Medulla oblongata (tissue), 1 donor: ENCODE measurements at regions not wholly inside any gene's neighbourhood (a gene's known extent, or its start where the extent isn't known, plus 50 kb on each side); places are given as distances from the start of the nearest gene placed in this dataset.
"Not testable (repeated sequence)": the region's sequence is repeated elsewhere in the genome, so short reads cannot be mapped to it uniquely, and the experiment has no call there.

Experiments
- DNase-seq: peaks from one replicate; pipeline ENCODE4 v3.0.0-alpha.2; 2015; ENCODE audit errors: extremely low spot score

DNA sequence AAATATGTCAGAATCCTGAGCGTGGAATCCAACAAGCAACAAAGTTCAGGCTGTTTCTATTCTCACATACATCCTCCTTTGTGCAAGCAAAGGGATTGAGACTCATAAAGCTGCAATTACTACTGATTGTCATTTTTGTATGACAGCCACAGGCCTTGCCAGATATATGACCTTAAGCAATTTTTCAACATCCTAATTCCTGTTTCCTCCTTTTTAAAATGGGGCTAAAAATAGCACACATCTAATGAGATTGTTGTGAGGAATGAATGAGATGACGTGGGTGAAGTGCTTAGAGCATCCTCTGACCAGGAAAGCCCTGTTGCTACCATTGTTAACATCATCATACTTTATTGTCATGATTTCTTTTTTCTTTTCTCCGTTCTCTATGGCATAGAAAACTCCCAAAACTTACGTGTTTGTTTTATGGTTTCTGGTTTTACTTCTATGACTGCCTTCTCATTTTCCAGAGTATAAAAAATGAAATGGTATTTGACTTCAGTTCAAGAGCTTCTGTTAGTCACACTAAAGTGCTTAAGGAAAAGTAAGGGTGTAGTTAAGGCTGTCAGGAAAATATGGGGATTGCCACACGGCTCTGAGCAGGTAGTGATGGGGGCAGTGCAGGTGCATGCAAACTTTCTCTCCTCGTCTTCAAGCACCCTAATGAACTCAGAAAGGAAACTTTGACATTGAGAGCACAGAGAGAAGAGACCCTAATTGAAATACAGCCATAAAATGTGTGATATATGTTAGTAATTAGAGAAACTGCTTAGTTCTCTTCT, 590.6 kb upstream of the NETO1 start:
- no peak for DNase-seq

DNA sequence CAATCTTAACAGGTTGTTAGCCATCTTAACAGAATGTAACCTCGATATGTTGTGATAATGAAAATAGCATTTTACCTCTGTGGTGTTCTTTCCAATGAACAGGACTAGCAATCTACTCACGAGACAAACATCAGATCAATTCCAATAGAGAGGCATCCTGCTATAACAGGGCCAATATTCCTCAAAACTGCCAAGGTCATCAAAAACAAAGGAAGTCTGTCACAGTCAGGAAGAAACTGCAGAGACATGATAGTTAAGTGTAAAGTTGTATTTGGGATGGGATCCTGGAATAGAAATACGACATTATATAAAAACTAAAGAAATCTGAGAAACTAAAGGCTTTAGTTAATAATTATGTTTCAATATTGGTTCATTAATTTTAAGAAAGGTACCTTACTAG, 588.9 kb upstream of the NETO1 start:
- DNase-seq, result no peak

DNA sequence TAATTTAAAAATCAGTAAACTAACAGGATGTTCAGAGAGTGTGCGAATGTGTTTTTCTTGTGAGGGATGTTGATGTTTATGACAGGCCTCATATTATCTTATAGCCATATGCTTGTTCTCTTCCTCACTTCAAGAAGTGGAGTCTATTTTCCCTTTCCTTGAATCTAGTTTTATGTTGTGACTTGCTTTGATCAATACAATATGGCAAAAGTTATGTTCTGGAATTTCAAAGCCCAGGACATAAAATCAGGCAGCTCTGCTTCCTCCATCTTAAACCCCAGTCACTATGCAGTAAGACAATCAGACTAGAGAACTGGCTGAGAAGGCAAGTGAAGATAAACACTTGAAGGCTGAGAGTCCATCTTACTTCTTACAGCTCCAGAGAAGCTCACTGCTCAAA, 585.1 kb upstream of the NETO1 start:
- no peak for DNase-seq

DNA sequence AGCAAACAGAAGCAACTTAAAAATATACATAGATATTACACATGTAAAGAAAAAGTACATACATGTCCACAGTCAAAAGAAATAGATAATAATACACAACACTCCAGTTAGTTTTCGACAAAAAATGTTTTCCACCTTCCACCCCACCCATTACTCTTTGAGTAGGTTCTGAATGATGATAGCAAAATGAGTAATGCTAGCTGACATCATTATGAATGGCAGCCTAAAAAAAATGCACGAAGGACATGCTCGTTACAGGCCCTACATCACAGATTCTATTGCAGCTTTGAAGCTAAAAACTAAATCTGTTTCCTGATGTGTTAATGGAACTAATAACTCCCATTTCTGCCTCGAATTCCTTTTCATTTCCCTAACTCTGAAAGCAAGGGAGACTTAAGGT, 578.7 kb upstream of the NETO1 start:
- DNase-seq, result no peak

DNA sequence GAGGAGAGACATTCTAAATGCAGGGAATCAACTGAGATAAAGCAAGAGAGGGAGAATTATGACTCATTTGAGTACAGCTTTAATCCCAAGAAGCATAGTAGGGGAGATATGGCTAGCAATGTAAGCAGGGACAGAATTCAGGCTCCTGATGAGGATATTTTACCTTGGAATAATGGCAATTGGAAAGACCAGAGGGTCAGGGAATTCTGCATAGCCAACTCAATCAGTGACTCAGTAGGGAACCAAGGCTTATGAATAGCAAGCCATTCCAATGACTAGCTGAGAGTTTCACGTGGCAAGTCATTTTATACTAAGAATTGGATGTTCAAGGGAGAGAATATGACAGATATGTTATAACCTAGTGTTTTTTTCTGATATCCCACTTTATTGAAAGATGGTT, 563.8 kb upstream of the NETO1 start:
- DNase-seq, result no peak

DNA sequence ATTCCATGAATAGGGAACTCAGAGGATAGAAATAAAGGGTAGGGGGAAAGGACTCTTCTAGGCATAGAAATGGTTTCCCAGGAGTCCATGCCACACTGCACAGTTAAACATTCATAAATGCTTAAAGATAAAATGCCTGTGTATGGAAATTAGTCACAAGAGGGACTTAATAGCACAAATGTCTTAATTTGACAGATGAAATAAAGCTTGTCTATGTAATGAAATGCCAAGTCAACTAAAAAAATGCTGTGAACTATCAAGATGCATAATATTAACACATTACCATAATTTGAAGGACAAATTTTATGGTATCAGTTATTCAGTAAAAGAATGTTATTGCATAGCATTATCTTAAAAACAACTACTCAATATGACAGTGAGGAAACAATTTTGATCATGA, 553.2 kb upstream of the NETO1 start:
- DNase-seq, result no peak

DNA sequence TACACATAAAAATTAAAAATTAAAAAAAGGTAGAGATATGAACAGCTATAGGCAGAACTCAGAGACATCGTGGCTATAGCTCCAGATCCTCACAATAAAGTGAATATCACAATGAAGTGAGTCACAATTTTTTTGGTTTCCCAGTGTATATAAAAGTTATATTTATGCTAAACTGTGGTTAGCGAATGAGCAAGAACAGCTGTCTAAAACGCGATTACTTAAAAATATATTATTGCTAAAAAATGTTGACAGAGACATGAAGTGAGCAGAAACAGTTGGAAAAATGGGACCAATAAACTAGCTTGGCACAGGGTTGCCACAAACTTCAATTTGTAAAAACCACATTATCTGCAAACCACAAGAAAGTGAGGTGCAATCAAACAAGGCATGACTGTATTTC, 551.7 kb upstream of the NETO1 start:
- DNase-seq, result no peak

DNA sequence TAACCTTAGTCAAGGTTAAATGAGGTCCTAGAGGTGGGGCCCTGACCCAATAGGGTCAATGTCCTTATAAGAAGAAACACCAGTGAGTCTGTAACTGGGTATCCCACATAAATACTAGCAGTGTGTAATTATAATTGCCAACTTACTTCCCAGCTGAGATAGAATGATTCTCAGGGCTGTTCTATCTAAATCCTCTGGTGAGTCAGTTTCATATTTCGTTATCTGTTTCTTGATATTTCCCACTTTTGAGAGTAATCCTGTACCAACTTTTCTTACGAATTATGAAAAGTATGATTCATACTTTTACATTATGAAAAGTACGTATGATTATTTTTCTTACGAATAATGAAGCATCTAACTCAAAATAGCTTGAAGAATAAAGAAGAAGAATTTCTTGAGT, 546.8 kb upstream of the NETO1 start:
- no peak for DNase-seq

DNA sequence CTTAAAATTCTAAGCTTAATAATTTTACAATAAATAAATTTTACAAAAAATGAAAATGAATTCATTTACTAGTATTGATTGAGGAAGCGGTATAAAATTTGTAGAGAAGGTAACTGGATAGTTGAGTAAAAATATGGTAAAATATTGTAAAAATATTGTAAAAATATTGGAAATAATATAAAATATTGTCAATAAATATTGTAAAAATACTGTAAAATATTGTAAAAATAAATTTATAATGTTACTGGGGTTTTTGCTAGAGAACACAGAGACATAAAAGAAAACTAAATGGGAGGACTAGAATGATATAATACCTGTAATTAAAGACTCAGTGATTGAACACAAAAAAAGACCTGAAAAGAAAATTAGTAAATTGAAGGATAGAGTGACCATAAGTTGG, 546.3 kb upstream of the NETO1 start:
- DNase-seq, result no peak

DNA sequence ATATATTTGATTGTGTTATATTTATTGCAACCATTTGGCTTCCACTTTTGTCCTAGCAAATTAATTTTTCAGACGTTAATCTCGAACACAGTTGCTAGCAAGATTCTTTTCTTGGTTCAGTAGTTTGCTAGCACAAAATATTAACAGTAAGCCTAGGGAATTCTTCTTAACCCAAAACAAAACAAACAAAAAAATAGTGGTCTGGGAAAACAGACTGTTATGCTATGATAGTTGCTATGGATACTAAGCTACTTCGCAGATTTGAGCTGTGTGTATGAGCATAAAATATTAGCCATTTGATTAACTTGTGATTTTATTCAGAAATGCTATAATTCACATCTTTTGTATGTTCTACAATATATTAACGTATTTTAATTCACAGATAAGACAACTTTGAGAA, 541.5 kb upstream of the NETO1 start:
- no peak for DNase-seq

DNA sequence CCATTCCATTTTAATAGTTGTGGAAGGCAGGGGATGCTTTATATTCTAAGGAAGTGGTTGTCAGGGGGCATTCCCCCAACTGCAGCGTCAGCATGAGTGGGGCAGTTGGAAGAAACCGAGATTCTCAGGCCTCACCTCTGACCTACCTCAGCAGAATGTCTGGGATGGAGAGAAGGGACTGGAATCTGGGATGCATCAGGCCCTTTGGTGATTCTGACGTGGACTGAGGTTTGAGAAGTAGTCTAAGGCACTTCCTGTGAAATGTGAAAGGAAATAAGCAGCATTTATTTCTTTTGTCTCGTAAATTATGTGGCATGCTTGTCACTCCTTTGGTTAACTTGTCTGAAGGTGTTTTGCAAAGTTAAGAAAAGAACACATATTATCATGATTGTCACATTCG, 540.7 kb upstream of the NETO1 start:
- no peak for DNase-seq

DNA sequence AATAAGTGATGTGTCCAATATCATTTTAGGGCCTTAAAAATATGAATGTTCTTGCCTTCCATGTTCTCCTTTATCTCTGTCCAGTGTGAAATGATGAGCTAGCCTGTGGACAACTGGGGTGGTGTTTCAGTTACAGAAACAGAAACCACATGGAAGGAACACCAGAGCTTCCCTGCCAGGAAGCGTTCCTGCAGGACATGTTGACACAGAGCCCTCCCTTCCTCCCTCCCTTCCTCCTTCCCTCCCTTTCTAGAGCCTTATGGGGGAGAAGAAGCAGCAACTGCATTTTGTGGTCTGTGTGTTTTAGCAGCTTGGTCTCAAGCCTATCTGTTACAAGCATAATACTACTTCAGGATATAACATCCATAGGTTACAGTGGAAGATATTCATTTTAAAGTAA, 539.7 kb upstream of the NETO1 start:
- no peak for DNase-seq

DNA sequence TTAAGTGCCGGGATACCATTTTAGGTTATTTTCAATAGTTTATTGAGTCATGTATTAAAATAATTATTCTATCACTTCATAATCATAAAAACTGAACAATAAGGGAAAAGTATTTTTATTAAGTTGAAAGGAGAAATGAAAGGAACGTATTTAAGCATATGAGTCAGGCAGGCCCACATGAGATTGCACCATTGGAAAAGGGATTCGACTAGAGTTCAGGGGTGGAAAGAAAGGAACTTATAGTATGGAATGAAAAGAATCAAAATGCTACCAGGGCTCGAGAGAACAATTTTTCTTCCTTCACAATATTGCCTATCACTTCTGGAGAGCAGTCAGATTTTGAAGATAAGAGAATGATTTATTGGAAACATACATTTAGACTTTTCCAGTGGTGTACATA, 516.5 kb upstream of the NETO1 start:
- no peak for DNase-seq

DNA sequence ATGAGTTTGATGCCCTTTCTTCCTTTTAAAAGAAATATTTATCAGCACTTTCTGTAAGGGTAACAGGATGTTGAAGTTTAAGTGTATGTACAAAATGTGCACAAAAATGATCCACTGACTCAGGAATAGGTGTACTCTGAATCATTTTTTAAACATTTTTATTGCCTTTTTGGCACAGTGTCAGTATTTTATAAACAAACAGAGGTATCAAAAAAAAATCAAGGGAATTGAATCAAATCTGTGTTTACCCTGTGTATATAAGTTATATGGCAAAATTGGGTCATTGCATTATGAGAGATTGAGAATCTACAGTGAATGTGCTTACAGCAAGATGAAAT, 513.9 kb upstream of the NETO1 start:
- DNase-seq, result no peak

DNA sequence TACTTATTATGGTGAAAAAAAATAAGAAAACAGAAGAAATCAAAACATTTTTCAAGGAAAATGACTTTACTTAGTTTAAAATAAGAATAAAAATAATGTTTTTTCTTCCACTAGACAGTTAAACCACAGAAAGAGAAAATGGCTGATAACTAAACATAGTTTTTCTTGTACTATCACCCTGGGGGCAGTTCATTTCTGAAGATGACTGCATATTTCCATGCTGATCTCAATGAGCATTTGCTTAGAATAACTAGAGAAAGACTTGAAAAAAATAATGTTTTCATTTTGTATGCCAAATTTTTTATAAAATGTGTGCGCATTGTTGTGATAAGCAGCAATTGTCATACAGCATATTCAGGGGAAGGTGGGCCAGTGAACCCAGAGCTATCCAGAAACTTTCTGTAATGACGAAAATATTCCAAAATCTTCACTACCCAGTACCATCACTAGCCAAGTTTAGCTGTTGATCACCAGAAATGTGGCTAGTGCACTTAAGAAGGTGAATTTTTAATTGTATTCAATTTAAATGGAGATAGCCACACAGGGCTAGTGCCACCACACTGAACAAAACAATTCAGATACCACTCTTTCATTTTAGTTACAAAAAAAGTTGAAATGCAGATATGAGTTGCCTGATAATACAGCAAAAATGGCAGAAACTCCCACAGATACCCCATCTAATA, 513.4 kb upstream of the NETO1 start:
- no peak for DNase-seq

DNA sequence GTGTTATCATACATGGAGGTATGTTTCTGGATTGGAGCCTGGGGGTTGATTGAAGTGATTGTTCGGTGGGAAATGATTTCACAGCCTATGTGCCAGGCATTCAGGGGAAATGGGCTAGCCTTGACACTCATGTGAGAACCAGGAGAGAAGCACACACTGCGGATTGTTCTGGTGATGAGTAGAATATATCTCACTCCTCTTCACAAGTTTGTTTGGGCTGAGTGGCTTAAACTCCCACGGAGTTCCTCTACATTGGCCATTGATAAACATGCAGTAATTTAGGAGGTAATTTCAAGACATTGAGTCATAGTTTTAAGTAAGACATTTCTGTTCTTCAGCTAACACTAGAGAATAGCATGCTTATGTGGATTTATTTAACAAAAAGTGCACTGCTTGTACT, 498.9 kb upstream of the NETO1 start:
- no peak for DNase-seq

DNA sequence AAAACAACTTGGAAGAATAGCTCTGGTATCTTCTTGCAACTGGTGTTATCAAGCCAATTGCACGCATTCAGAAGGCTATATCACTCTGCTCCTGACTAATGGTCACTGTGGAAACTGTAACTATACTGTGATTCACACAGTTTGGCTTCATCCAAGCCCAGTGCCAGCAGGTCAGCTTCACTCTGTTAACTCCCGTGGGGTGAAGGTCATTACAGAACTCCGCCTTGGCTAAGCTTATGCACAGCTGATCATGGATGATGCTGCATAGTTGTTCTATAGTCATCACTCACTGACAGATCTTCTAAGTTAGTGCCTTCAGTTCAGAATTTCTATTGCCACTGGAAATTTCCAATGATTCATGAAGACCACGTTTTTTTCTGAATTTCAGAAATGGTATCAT, 497.2 kb upstream of the NETO1 start:
- DNase-seq, result no peak

DNA sequence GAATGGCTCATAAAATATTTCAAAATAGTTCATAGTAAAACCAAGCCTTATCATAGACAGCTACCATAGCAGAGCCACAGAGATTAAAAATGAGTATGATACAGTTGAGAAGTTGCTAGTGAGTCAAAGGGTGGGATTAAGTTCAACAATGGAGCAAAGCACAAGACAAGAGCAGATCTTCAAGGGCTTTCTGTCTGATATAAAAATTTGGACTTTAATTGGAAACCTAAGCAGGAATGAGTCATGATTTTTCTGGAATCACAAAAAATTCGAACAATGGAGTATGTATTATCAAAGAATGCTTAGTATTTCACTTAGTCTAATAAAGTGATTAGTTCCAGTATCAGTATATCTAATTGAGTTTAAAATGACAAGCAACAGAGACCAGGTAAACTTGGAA, 487.3 kb upstream of the NETO1 start:
- DNase-seq, result no peak

DNA sequence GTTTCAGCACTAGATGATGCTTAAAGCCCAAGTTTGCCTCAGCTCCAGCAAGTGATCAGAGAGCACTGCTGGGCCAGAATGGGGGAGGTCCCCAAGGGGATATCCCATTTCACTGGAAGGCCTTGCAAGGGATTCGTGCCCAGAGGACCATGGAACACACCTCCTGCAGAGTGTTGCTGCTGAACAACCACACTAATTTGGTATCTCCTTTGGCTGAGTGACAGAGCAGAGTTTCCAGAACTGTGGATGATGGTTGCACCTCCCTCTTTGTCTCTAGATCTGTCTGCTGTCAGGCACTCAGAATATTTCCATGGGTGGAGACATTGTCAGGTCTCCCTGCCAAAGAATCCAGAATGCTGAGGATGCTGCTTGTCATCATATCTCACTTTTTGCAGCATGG, 484.8 kb upstream of the NETO1 start:
- no peak for DNase-seq

DNA sequence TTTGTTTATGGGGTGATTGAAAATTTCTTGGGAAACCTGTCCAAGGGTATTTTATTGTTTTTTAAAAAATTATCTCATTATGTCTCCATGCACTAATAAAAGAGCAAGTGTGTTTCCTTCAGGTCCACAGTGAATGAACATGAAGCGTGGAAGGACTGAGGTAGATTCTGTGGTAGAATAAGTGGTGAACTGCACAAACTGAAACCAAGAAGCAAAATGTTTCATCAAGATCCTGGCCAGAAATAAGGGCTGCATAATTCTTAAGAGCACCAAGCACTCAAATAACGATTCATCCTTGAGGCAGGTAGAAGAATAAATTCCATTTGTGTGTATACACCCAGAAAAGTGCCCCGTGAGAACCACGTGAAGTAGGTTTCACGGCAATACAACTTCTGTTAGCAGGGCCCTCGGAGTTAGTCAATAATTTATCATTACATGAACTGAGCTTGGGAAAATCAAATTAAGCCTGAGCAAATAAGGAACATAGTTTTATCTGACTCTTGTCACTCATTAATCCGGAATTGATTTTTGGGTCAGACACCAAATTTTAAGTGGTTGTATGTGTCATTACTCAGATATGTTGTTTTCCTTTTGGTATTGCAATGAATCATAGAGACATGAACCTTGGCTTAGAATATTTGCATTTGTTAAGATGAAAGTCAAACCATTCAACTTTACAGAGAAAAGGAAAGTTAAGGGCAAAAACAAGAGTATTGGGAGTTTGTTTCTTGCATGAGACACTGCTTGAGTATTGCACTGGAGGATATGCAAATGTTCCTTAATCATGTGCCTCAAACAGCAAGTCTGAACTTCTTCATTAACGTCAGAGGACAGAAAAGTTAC, 472.6 kb upstream of the NETO1 start:
- DNase-seq, result no peak

DNA sequence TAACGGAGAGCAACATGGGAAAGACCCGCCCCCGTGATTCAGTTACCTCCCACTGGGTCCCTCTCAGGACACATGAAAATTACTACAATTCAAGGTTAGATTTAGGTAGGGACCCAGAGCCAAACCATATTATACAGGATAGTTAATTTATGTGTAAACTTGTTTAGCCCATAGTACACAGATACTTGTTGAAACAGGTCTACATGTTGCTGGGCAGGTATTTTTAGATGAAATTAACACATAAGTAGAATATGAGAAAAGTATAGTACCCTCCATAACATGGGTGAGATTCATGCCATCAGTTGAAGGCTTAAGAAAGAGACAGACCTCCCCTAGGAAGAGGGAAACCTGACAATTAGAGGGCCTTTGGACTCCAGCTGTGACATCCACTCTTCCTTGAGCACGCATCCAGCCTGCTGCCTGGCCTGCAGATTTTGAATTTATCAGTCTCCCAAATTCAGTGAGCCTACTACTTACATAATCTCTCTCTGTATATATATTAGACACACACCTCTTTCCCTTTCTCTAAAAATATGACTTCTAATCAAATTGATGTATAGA, 463.5 kb upstream of the NETO1 start:
- DNase-seq, result no peak

DNA sequence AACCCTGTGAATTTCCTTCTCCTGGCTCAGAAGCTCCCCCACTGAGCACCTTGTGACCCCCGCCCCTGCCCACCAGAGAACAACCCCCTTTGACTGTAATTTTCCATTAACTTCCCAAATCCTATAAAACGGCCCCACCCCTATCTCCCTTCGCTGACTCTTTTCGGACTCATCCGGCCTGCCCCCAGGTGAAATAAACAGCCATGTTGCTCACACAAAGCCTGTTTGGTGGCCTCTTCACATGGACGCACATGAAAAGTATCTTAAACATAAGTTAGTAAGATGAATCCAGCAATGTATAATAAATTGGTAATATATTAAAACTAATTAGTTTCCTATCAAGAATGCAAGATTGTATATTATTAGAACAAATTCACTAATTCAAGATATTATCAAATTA, 462.3 kb upstream of the NETO1 start:
- not testable (repeated sequence) for DNase-seq
